ENCODE measurements at regions not wholly inside any gene's neighbourhood (a gene's known extent, or its start where the extent isn't known, plus 50 kb on each side); places are given as distances from the start of the nearest gene placed in this dataset.

GRCh38 chr7:46819819-46820218 lies 762.1 kb downstream of the TNS3 start:
- POLR2A ChIA-PET (ENCODE audit: unreplicated experiment): no interaction called here
- TF ChIP-seq MAZ (IDR thresholded peaks at IDR 0.05; ENCODE audit: borderline replicate concordance, low read depth, low read length): no peak
- H2AK9ac ChIP-seq (replicated peaks; ENCODE audit: low read depth, low read length, poor library complexity): no peak overlapping the region
- no peak overlapping the region for H2BK5ac ChIP-seq (ENCODE audit: low read depth, low read length, poor library complexity, severe bottlenecking)
- no peaks in the 10 kb centered on the region for H3K79me1 ChIP-seq (ENCODE audit: low read depth in 1 of 2, low read length in 2 of 2)
- CTCF ChIA-PET: no interaction called here
- no peak overlapping the region for H2BK20ac ChIP-seq (ENCODE audit: low read depth, low read length)
- no peak overlapping the region for H3K4me2 ChIP-seq (ENCODE audit: low read depth, low read length)
- H3K9me3 ChIP-seq (ENCODE audit: control insufficient read depth, insufficient read depth, low read length): peaks cover 2% of the 10 kb centered on the region; the same call in 1 of the 2 replicates
- intact Hi-C loops (cut with micrococcal nuclease) (no loop called here), dilution Hi-C loops (cut with HindIII; ENCODE audit: low sequenced_read_pairs, unreplicated experiment) (no loop called here), in situ Hi-C loops (cut with MboI; ENCODE audit: low sequenced_read_pairs) (no loop called here)
- no TSS peak for BruUV-seq (replicated peaks)
- no peak for DNase-seq
- H3K4me1 ChIP-seq (ENCODE audit: control insufficient read depth, insufficient read depth, low read length): no peaks in the 10 kb centered on the region
- H2AFZ ChIP-seq (replicated peaks; ENCODE audit: low read length, poor library complexity): no peak overlapping the region
- H4K8ac ChIP-seq (ENCODE audit: low read depth in 2 of 2, low read length in 2 of 2): no peak overlapping the region
- H2BK120ac ChIP-seq (ENCODE audit: low read depth, low read length): no peak overlapping the region
- no peak overlapping the region for H2BK15ac ChIP-seq (ENCODE audit: low read depth, low read length)
- no peak overlapping the region for H3K9ac ChIP-seq (ENCODE audit: low read depth, low read length)
- H2AK5ac ChIP-seq (ENCODE audit: low read depth, low read length): no peak overlapping the region
- H3K56ac ChIP-seq (ENCODE audit: extremely low read depth, insufficient read depth, low read length): no peak overlapping the region
- no peak overlapping the region for H3K23ac ChIP-seq (ENCODE audit: low read depth, low read length)
- no peak overlapping the region for H4K91ac ChIP-seq (ENCODE audit: insufficient read depth, low read depth, low read length)
- ATAC-seq (ENCODE audit: low read depth): no peak
- no peak overlapping the region for H3K18ac ChIP-seq (ENCODE audit: low read depth, low read length)
- no peak overlapping the region for H3K27ac ChIP-seq (ENCODE audit: insufficient read depth, low read length)
- H3K14ac ChIP-seq (replicated peaks; ENCODE audit: low read depth, low read length): no peak overlapping the region
- whole genome bisulfite sequencing, 2 experiments (ENCODE audit: extremely low coverage in 2 of 2, insufficient read length in 1 of 2): no CpG with 5 or more reads among the region's 7 CpGs
- no peaks in the 10 kb centered on the region for H4K20me1 ChIP-seq (ENCODE audit: insufficient read depth, low read length)
- no peaks in the 10 kb centered on the region for H3K27me3 ChIP-seq (ENCODE audit: control insufficient read depth, insufficient read depth, low read length)
- no peak overlapping the region for H3K4me3 ChIP-seq (ENCODE audit: insufficient read depth, low read depth, low read length)
- H3K36me3 ChIP-seq (ENCODE audit: control insufficient read depth, insufficient read depth, low read length): no peaks in the 10 kb centered on the region
- no peak overlapping the region for H4K5ac ChIP-seq (ENCODE audit: low read depth, low read length)
- H3K4ac ChIP-seq (ENCODE audit: low read depth, low read length): no peak overlapping the region
- H3K9me1 ChIP-seq (ENCODE audit: insufficient read depth, low read length): no peaks in the 10 kb centered on the region

All from IMR-90 (cell line).